ENCODE measurements at regions not wholly inside any gene's neighbourhood (a gene's known extent, or its start where the extent isn't known, plus 50 kb on each side); places are given as distances from the start of the nearest gene placed in this dataset.

DNA sequence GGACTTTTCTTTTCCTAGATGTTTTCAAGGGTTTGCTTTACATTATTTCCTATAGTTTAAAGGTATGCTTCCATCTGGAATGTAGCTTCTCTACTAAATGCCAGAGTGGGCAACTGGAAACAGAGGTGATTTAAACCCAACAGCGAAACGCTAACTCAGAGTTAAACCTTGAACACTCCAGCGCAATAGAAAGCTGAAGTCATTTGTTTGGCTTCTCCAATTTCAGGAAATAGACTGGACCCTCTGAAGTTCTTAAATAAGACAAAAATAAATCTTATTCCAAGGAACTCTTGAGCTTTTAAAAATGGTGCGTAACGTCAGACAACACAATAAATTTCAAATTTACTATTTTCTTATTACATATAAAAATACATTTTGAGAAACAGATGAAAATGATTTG lies 1560.0 kb upstream of the TENM3 start:
- 89 to 90% methylated on average over 5 of the region's 5 CpGs for WGBS, 2 donors
- no peaks in the 10 kb centered on the region for H3K36me3 ChIP-seq (ENCODE audit: control insufficient read depth in 4 of 4, insufficient read depth in 4 of 4, low read length in 4 of 4)
- peaks cover 0 to 3% (median 0%) of the 10 kb centered on the region in 5 donors for H3K4me1 ChIP-seq (ENCODE audit: control insufficient read depth in 5 of 5, insufficient read depth in 5 of 5, low read length in 5 of 5)
- no peak for DNase-seq
- no peak overlapping the region for H3K9ac ChIP-seq (ENCODE audit: insufficient read depth in 1 of 2, low read length in 2 of 2)
- H3K9me3 ChIP-seq (ENCODE audit: control insufficient read depth in 4 of 4, insufficient read depth in 3 of 4, low read length in 3 of 4) = no peaks in the 10 kb centered on the region
- no peak overlapping the region for H3K4me3 ChIP-seq
- no peak overlapping the region for H3K27ac ChIP-seq (ENCODE audit: low read depth in 1 of 2, low read length in 1 of 2)
- no peaks in the 10 kb centered on the region for H3K27me3 ChIP-seq (ENCODE audit: control insufficient read depth in 3 of 3, insufficient read depth in 3 of 3, low read length in 2 of 3)
- TF ChIP-seq CTCF (IDR thresholded peaks at IDR 0.05; ENCODE audit: control extremely low read depth, extremely low read depth) = no peak
- ATAC-seq (ENCODE audit: insufficient read depth, low FRiP score) = no peak

- no peak overlapping the region for H3K27ac ChIP-seq (ENCODE audit: low read depth in 1 of 2, low read length in 1 of 2)
- no peak for DNase-seq
These were observed 1554.7 kb upstream of the TENM3 start for GRCh38 chr4:180688480-180688879.

GRCh38 chr4:180694875-180695274 lies 1548.3 kb upstream of the TENM3 start:
- H3K4me1 ChIP-seq (ENCODE audit: control insufficient read depth in 5 of 5, insufficient read depth in 5 of 5, low read length in 5 of 5) = no peaks in the 10 kb centered on the region
- 60 to 61% methylated on average over 1 of the region's 1 CpG for WGBS, 2 donors
- no peak for TF ChIP-seq CTCF (IDR thresholded peaks at IDR 0.05; ENCODE audit: control extremely low read depth, extremely low read depth)
- ATAC-seq (ENCODE audit: insufficient read depth, low FRiP score) (no peak), DNase-seq (no peak)
- no peaks in the 10 kb centered on the region for H3K27me3 ChIP-seq (ENCODE audit: control insufficient read depth in 3 of 3, insufficient read depth in 3 of 3, low read length in 2 of 3)
- no peaks in the 10 kb centered on the region for H3K36me3 ChIP-seq (ENCODE audit: control insufficient read depth in 4 of 4, insufficient read depth in 4 of 4, low read length in 4 of 4)
- no peak overlapping the region for H3K27ac ChIP-seq (ENCODE audit: low read depth in 1 of 2, low read length in 1 of 2)
- peaks cover 0 to 3% (median 0%) of the 10 kb centered on the region in 4 donors for H3K9me3 ChIP-seq (ENCODE audit: control insufficient read depth in 4 of 4, insufficient read depth in 3 of 4, low read length in 3 of 4)
- H3K9ac ChIP-seq (ENCODE audit: insufficient read depth in 1 of 2, low read length in 2 of 2) = no peak overlapping the region
- H3K4me3 ChIP-seq = no peak overlapping the region

More at GRCh38 chr4:180688480-180688879, 1554.7 kb upstream of the TENM3 start:
- Histone ChIP-seq H3K4me1 (ENCODE audit: control insufficient read depth in 5 of 5, insufficient read depth in 5 of 5, low read length in 5 of 5) (no peaks in the 10 kb centered on the region), H3K9me3 (ENCODE audit: control insufficient read depth in 4 of 4, insufficient read depth in 3 of 4, low read length in 3 of 4) (peaks cover 0 to 3% (median 0%) of the 10 kb centered on the region in 4 donors), H3K9ac (ENCODE audit: insufficient read depth in 1 of 2, low read length in 2 of 2) (no peak overlapping the region), H3K27me3 (ENCODE audit: control insufficient read depth in 3 of 3, insufficient read depth in 3 of 3, low read length in 2 of 3) (no peaks in the 10 kb centered on the region), H3K4me3 (no peak overlapping the region), H3K36me3 (ENCODE audit: control insufficient read depth in 4 of 4, insufficient read depth in 4 of 4, low read length in 4 of 4) (no peaks in the 10 kb centered on the region)
- no peak for ATAC-seq (ENCODE audit: insufficient read depth, low FRiP score)
- no peak for TF ChIP-seq CTCF (IDR thresholded peaks at IDR 0.05; ENCODE audit: control extremely low read depth, extremely low read depth)
- WGBS, 2 donors = 80 to 87% methylated on average over 2 of the region's 2 CpGs

DNA sequence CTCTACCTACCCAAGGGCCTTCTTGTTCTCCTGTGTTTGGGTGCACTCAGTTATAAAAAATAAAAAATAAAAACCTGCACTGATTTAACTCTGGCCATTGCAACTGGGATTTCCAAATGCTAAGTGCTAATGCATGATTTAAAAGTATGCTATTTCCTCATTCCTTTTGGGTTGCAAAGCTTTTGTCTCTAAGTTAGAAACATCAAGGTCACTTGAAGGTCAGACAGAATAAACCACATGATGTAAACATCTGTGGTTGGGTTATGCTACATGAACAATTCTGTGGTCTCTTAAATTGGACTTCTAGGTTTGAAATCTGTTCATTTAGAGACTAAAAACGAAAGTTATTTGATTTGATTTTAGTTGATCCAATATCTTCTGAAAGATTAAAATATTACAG lies 1547.4 kb upstream of the TENM3 start:
- Histone ChIP-seq H3K27ac (ENCODE audit: low read depth in 1 of 2, low read length in 1 of 2) (no peak overlapping the region), H3K4me1 (ENCODE audit: control insufficient read depth in 5 of 5, insufficient read depth in 5 of 5, low read length in 5 of 5) (no peaks in the 10 kb centered on the region), H3K36me3 (ENCODE audit: control insufficient read depth in 4 of 4, insufficient read depth in 4 of 4, low read length in 4 of 4) (no peaks in the 10 kb centered on the region), H3K9ac (ENCODE audit: insufficient read depth in 1 of 2, low read length in 2 of 2) (no peak overlapping the region), H3K27me3 (ENCODE audit: control insufficient read depth in 3 of 3, insufficient read depth in 3 of 3, low read length in 2 of 3) (no peaks in the 10 kb centered on the region), H3K9me3 (ENCODE audit: control insufficient read depth in 4 of 4, insufficient read depth in 3 of 4, low read length in 3 of 4) (peaks cover 0 to 3% (median 0%) of the 10 kb centered on the region in 4 donors), H3K4me3 (no peak overlapping the region)
- ATAC-seq (ENCODE audit: insufficient read depth, low FRiP score) = no peak
- 46 to 58% methylated on average over 1 of the region's 1 CpG for WGBS, 2 donors
- DNase-seq = peak in 2 of 3 donors; percentile 13 to 42
- TF ChIP-seq CTCF (IDR thresholded peaks at IDR 0.05; ENCODE audit: control extremely low read depth, extremely low read depth) = no peak
